ENCODE measurements at regions not wholly inside any gene's neighbourhood (a gene's known extent, or its start where the extent isn't known, plus 50 kb on each side); places are given as distances from the start of the nearest gene placed in this dataset.
A peak's percentile ranks its signal among the peaks of the same experiment; 100 is the strongest.

DNA sequence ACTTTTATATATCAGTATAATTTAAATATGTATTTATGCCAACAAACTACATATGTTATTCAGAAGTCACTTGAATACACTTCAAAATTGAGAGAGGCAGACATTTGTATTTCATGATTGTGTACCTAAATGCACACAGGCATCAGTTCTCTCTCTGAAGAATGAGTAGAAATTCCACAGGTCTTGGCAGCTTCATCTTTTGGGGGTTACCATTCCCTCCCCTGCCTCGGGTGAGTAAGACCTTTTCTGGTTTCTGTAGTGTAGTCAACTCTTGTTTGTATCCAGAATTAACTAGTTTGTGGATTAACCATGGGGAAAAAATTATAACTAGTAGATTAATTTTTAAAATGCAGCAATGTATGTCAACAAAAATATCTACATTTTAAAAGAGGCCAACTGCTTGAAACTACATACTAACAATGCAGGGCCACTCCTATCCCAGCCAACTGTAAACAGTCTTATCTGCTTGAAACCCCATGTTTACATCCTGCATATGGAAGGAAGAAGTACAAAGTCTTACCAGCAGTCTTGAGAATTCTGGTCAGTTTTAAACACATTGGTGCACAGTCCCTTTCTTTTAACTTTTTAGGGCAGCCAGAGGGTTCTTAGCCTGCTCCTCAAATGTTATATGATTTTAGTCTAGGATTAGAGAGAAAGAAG, 339.6 kb upstream of the KIF2A start:
- no peaks in the 10 kb centered on the region for H3K36me3 ChIP-seq (ENCODE audit: control insufficient read depth, insufficient read depth, low read length)
- peaks cover 26% of the 10 kb centered on the region for H3K4me1 Mint-ChIP-seq

DNA sequence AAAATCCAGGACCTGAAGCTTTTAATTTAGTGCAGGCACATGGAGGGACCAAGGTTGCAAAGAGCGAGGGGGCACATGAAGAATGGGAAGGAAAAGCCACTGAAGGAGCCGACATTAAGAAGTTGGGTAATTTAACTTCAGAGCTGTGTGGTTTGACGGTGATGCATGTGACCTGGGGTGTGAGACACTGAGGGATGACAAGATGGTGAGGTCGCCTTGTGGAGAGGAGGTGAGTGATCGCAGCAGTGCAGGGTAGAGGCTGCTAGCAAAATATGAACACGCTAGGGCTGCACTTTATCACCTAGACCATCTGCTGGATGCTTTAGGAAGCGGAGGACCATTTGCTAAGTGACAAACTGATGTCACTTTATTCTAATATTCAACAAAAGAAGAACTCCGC, 339.0 kb upstream of the KIF2A start:
- Histone ChIP-seq H3K9ac (ENCODE audit: extremely low read depth, low read length, poor library complexity, severe bottlenecking) (peak overlapping the region; percentile 21), H3K4me3 (ENCODE audit: low read length) (peak overlapping the region; percentile 41), H3K27me3 (ENCODE audit: control insufficient read depth, insufficient read depth, low read length, poor library complexity, severe bottlenecking) (no peaks in the 10 kb centered on the region), H3K9me3 (ENCODE audit: control insufficient read depth, low read length) (no peaks in the 10 kb centered on the region), H3K4me1 (ENCODE audit: control insufficient read depth, insufficient read depth, low read length) (peaks cover 12% of the 10 kb centered on the region), H3K36me3 (ENCODE audit: control insufficient read depth, insufficient read depth, low read length) (no peaks in the 10 kb centered on the region), H3K27ac (ENCODE audit: low read depth, low read length) (no peak overlapping the region)
- WGBS, 2 experiments (ENCODE audit: insufficient coverage in 1 of 2, insufficient read length in 1 of 2) = 83 to 86% methylated on average over 5 to 8 of the region's 8 CpGs
- Mint-ChIP-seq H3K4me3 (peak overlapping the region; percentile 6), H3K9me3 (no peaks in the 10 kb centered on the region), H3K27me3 (ENCODE audit: insufficient read depth) (no peaks in the 10 kb centered on the region), H3K4me1 (peaks cover 26% of the 10 kb centered on the region), H3K36me3 (ENCODE audit: low read depth) (no peaks in the 10 kb centered on the region), H3K27ac (peak overlapping the region; percentile 34)
- DNase-seq = peak; percentile 61
- TF ChIP-seq, protein P1, sequence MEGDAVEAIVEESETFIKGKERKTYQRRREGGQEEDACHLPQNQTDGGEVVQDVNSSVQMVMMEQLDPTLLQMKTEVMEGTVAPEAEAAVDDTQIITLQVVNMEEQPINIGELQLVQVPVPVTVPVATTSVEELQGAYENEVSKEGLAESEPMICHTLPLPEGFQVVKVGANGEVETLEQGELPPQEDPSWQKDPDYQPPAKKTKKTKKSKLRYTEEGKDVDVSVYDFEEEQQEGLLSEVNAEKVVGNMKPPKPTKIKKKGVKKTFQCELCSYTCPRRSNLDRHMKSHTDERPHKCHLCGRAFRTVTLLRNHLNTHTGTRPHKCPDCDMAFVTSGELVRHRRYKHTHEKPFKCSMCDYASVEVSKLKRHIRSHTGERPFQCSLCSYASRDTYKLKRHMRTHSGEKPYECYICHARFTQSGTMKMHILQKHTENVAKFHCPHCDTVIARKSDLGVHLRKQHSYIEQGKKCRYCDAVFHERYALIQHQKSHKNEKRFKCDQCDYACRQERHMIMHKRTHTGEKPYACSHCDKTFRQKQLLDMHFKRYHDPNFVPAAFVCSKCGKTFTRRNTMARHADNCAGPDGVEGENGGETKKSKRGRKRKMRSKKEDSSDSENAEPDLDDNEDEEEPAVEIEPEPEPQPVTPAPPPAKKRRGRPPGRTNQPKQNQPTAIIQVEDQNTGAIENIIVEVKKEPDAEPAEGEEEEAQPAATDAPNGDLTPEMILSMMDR (conservative IDR thresholded peaks at IDR 0.05) = no peak

More for the DNA sequence above, 339.6 kb upstream of the KIF2A start:
- H3K27ac ChIP-seq (ENCODE audit: low read depth, low read length) = no peak overlapping the region
- H3K27me3 ChIP-seq (ENCODE audit: control insufficient read depth, insufficient read depth, low read length, poor library complexity, severe bottlenecking) = no peaks in the 10 kb centered on the region
- Mint-ChIP-seq H3K4me3 (peak overlapping the region; percentile 6), H3K36me3 (ENCODE audit: low read depth) (no peaks in the 10 kb centered on the region), H3K9me3 (peaks cover 4% of the 10 kb centered on the region), H3K27me3 (ENCODE audit: insufficient read depth) (no peaks in the 10 kb centered on the region), H3K27ac (peak overlapping the region; percentile 50)
- H3K4me3 ChIP-seq (ENCODE audit: low read length) = peak overlapping the region; percentile 41
- no peaks in the 10 kb centered on the region for H3K9me3 ChIP-seq (ENCODE audit: control insufficient read depth, low read length)
- DNase-seq = no peak
- H3K9ac ChIP-seq (ENCODE audit: extremely low read depth, low read length, poor library complexity, severe bottlenecking) = peak overlapping the region; percentile 21
- TF ChIP-seq, protein P1 (conservative IDR thresholded peaks at IDR 0.05) = no peak
- H3K4me1 ChIP-seq (ENCODE audit: control insufficient read depth, insufficient read depth, low read length) = peaks cover 12% of the 10 kb centered on the region
- whole genome bisulfite sequencing, 2 experiments (ENCODE audit: insufficient coverage in 1 of 2, insufficient read length in 1 of 2) = 100% methylated on average over 1 of the region's 1 CpG; no CpG with 5 or more reads in 1 of the 2 experiments

DNA sequence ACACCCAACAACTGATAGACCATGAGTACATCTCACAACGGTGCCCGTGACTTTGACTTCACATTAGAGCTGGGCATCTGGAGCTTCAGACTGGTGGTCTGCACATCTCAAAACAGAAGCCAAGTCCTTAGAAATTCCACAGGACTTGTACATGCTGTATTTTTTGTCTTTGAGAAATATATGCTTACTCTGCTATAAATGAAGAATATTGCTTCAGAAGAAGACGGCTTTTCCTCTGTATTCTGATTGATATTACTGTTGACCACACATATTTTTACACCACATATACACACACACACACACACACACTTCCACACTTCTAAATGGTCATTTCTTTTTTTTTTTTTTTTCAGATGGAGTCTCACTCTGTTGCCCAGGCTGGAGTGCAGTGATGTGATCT, 338.3 kb upstream of the KIF2A start:
- H3K9me3 ChIP-seq (ENCODE audit: control insufficient read depth, low read length) = no peaks in the 10 kb centered on the region
- Mint-ChIP-seq H3K27me3 (ENCODE audit: insufficient read depth) (no peaks in the 10 kb centered on the region), H3K9me3 (no peaks in the 10 kb centered on the region), H3K4me1 (peaks cover 26% of the 10 kb centered on the region), H3K27ac (peak overlapping the region; percentile 4), H3K4me3 (no peak overlapping the region), H3K36me3 (ENCODE audit: low read depth) (no peaks in the 10 kb centered on the region)
- WGBS, 2 experiments (ENCODE audit: insufficient coverage in 1 of 2, insufficient read length in 1 of 2) = 94% methylated on average over 3 of the region's 3 CpGs; no CpG with 5 or more reads in 1 of the 2 experiments
- H3K4me3 ChIP-seq (ENCODE audit: low read length) = no peak overlapping the region
- H3K4me1 ChIP-seq (ENCODE audit: control insufficient read depth, insufficient read depth, low read length) = peaks cover 12% of the 10 kb centered on the region
- no peaks in the 10 kb centered on the region for H3K36me3 ChIP-seq (ENCODE audit: control insufficient read depth, insufficient read depth, low read length)
- no peaks in the 10 kb centered on the region for H3K27me3 ChIP-seq (ENCODE audit: control insufficient read depth, insufficient read depth, low read length, poor library complexity, severe bottlenecking)
- TF ChIP-seq, protein P1 (conservative IDR thresholded peaks at IDR 0.05) = no peak
- H3K9ac ChIP-seq (ENCODE audit: extremely low read depth, low read length, poor library complexity, severe bottlenecking) = no peak overlapping the region
- DNase-seq = no peak
- no peak overlapping the region for H3K27ac ChIP-seq (ENCODE audit: low read depth, low read length)
